H1 (cell line): ENCODE measurements at regions not wholly inside any gene's neighbourhood (a gene's known extent, or its start where the extent isn't known, plus 50 kb on each side); places are given as distances from the start of the nearest gene placed in this dataset.

Experiments used
- CTCF ChIA-PET: fragments of 300-600 bp; sonication (Branson Sonifier 250); formaldehyde crosslinking; loops from one replicate; lab custom pipeline; 2021; ENCODE audit not compliant: partially characterized antibody; lab: Charles Lee
- POLR2A ChIA-PET: fragments of 300-600 bp; sonication (Branson Sonifier 250); formaldehyde crosslinking; loops from one replicate; lab custom pipeline; 2021; ENCODE audit warnings: inconsistent platforms; ENCODE audit not compliant: partially characterized antibody; lab: Charles Lee
- DNase-seq, 2 experiments: peaks; one replicate each; pipeline versions ENCODE4 v3.0.0 to v3.0.0-alpha.2; 2010 to 2022; ENCODE audit warnings: low spot score in 2 of 2, low read depth in 1 of 2, mixed read lengths in 1 of 2
- FAIRE-seq: peaks from 2 replicates; lab custom pipeline; 2011; peaks lifted over from hg19 to GRCh38; lab: Jason Lieb, UNC
- H2AFZ ChIP-seq: 2 replicates; pipeline ENCODE4 v1.8.1; 2012; ENCODE audit warnings: low read length, inconsistent platforms
- H2AK5ac ChIP-seq: 2 replicates; pipeline ENCODE4 v1.6.1; 2013; ENCODE audit warnings: low read depth, low read length
- H2BK120ac ChIP-seq: replicated peaks from 2 replicates; pipeline ENCODE3; 2013; ENCODE audit warnings: low read depth, low read length, inconsistent platforms
- H2BK12ac ChIP-seq: 2 replicates; pipeline ENCODE4 v1.6.1; 2013; ENCODE audit warnings: low read depth, low read length
- H2BK15ac ChIP-seq: 2 replicates; pipeline ENCODE4 v1.6.1; 2013; ENCODE audit warnings: low read length
- H2BK20ac ChIP-seq: 2 replicates; pipeline ENCODE4 v1.6.1; 2013; ENCODE audit warnings: low read length
- H2BK5ac ChIP-seq: 2 replicates; pipeline ENCODE4 v1.6.1; 2013; ENCODE audit warnings: low read depth, low read length
- H3K14ac ChIP-seq: 2 replicates; pipeline ENCODE4 v1.6.1; 2013; ENCODE audit warnings: inconsistent platforms; ENCODE audit not compliant: insufficient read length
- H3K18ac ChIP-seq: 2 replicates; pipeline ENCODE4 v1.6.1; 2013; ENCODE audit warnings: low read length; ENCODE audit errors: extremely low read depth
- H3K23ac ChIP-seq: 2 replicates; pipeline ENCODE4 v1.6.1; 2013; ENCODE audit warnings: inconsistent platforms; ENCODE audit not compliant: insufficient read length
- H3K23me2 ChIP-seq: 2 replicates; pipeline ENCODE4 v1.6.1; 2013; ENCODE audit warnings: low read depth, low read length
- H3K27ac ChIP-seq: 2 replicates; pipeline ENCODE4 v1.6.1; 2011; ENCODE audit warnings: low read depth, low read length, inconsistent platforms
- H3K27me3 ChIP-seq, 4 experiments: replicated peaks in 1 of 4; 1 replicate in 1 of 4; 2 replicates in 3 of 4; pipeline versions ENCODE4 v1.6.1 to v1.8.1; 2011 to 2013; ENCODE audit warnings: low read length in 3 of 4, mild to moderate bottlenecking in 3 of 4, inconsistent platforms in 2 of 4, mixed read lengths in 2 of 4, moderate library complexity in 1 of 4; ENCODE audit not compliant: control insufficient read depth in 3 of 4, insufficient read depth in 3 of 4; ENCODE audit errors: extremely low read depth in 1 of 4
- H3K36me3 ChIP-seq, 4 experiments: 2 replicates each; pipeline versions ENCODE4 v1.6.1 to v1.8.1; 2011 to 2013; ENCODE audit warnings: mild to moderate bottlenecking in 4 of 4, low read length in 3 of 4, moderate library complexity in 2 of 4, control low read depth in 1 of 4, inconsistent platforms in 1 of 4; ENCODE audit not compliant: insufficient read depth in 4 of 4, control insufficient read depth in 2 of 4
- H3K4ac ChIP-seq: replicated peaks from 2 replicates; pipeline ENCODE3; 2013; ENCODE audit warnings: low read length, low read depth, mixed read lengths, inconsistent platforms; ENCODE audit not compliant: insufficient read length
- H3K4me1 ChIP-seq, 4 experiments: replicated peaks in 1 of 4; 1 replicate in 1 of 4; 2 replicates in 3 of 4; pipeline versions ENCODE4 v1.6.1 to v1.8.1; 2011 to 2013; ENCODE audit warnings: low read length in 3 of 4, inconsistent platforms in 2 of 4, mixed read lengths in 1 of 4; ENCODE audit not compliant: insufficient read depth in 4 of 4, control insufficient read depth in 3 of 4
- H3K4me2 ChIP-seq, 2 experiments: 2 replicates each; pipeline versions ENCODE4 v1.6.1 to v1.8.1; 2011 to 2013; ENCODE audit warnings: low read depth in 2 of 2, low read length in 2 of 2, control low read depth in 1 of 2, inconsistent platforms in 1 of 2, mild to moderate bottlenecking in 1 of 2; ENCODE audit not compliant: insufficient read depth in 1 of 2
- H3K4me3 ChIP-seq, 4 experiments: fragments of 200-600, 300-600 bp in 1 of 4; sonication (generic), shearing (Covaris generic), sonication (Bioruptor Twin) in 1 of 4; 2 replicates each; pipeline versions ENCODE4 v1.5.1 to v1.8.1; 2011 to 2016; ENCODE audit warnings: low read length in 4 of 4, low read depth in 3 of 4, control low read depth in 2 of 4, inconsistent platforms in 2 of 4, mild to moderate bottlenecking in 2 of 4, mixed read lengths in 1 of 4, moderate library complexity in 1 of 4; ENCODE audit not compliant: insufficient read depth in 2 of 4; ENCODE audit errors: extremely low read depth in 1 of 4
- H3K56ac ChIP-seq: replicated peaks from 2 replicates; pipeline ENCODE3; 2013; ENCODE audit warnings: low read depth, mild to moderate bottlenecking, mixed read lengths, low read length, inconsistent platforms; ENCODE audit not compliant: insufficient read length
- H3K79me1 ChIP-seq: 2 replicates; pipeline ENCODE4 v1.6.1; 2013; ENCODE audit warnings: low read depth, low read length, control low read depth
- H3K79me2 ChIP-seq, 2 experiments: 2 replicates each; pipeline versions ENCODE4 v1.6.1 to v1.8.1; 2012 to 2013; ENCODE audit warnings: low read length in 2 of 2, mild to moderate bottlenecking in 2 of 2, inconsistent platforms in 1 of 2; ENCODE audit not compliant: insufficient read depth in 2 of 2, control insufficient read depth in 1 of 2
- H3K9ac ChIP-seq, 4 experiments: replicated peaks in 1 of 4; 1 replicate in 1 of 4; 2 replicates in 3 of 4; pipeline versions ENCODE4 v1.6.1 to v1.8.1; 2011 to 2013; ENCODE audit warnings: low read depth in 3 of 4, low read length in 3 of 4, control low read depth in 2 of 4, mild to moderate bottlenecking in 2 of 4, moderate library complexity in 2 of 4, inconsistent platforms in 1 of 4; ENCODE audit errors: extremely low read depth in 1 of 4
- H3K9me3 ChIP-seq, 2 experiments: 2 replicates each; pipeline versions ENCODE4 v1.6.1 to v1.8.1; 2012 to 2013; ENCODE audit warnings: mild to moderate bottlenecking in 2 of 2, moderate library complexity in 2 of 2, control low read depth in 1 of 2, inconsistent platforms in 1 of 2, low read depth in 1 of 2, low read length in 1 of 2, mixed read lengths in 1 of 2; ENCODE audit not compliant: insufficient read depth in 2 of 2
- H4K20me1 ChIP-seq, 2 experiments: replicated peaks in 1 of 2; 2 replicates each; pipeline versions ENCODE3 to v1.8.1; 2011 to 2013; ENCODE audit warnings: inconsistent platforms in 2 of 2, low read length in 2 of 2, mild to moderate bottlenecking in 1 of 2; ENCODE audit not compliant: insufficient read depth in 2 of 2, control insufficient read depth in 1 of 2
- H4K5ac ChIP-seq: 2 replicates; pipeline ENCODE4 v1.6.1; 2013; ENCODE audit warnings: low read length, low read depth, mixed read lengths, inconsistent platforms; ENCODE audit not compliant: insufficient read length
- H4K8ac ChIP-seq: 2 replicates; pipeline ENCODE4 v1.8.0; 2013; ENCODE audit warnings: mild to moderate bottlenecking, moderate library complexity, low read length, inconsistent platforms; ENCODE audit not compliant: insufficient read depth; ENCODE audit errors: extremely low read depth
- H4K91ac ChIP-seq: replicated peaks from 2 replicates; pipeline ENCODE3; 2013; ENCODE audit warnings: low read length, mixed read lengths, inconsistent platforms; ENCODE audit not compliant: insufficient read length
- BCL11A ChIP-seq, 2 experiments: IDR thresholded peaks; one replicate each; pipeline ENCODE4 v1.6.1; 2011; ENCODE audit warnings: low read depth in 2 of 2, low read length in 2 of 2, mild to moderate bottlenecking in 2 of 2
- CEBPB ChIP-seq: IDR thresholded peaks from 2 replicates; pipeline ENCODE4 v1.6.1; 2012; ENCODE audit warnings: low read depth, low read length
- CHD1 ChIP-seq: IDR thresholded peaks from 2 replicates; pipeline ENCODE4 v1.6.1; 2012; ENCODE audit warnings: low read depth, low read length, improper control_type of control experiment
- CTBP2 ChIP-seq: IDR thresholded peaks from 2 replicates; pipeline ENCODE4 v1.7.0; 2011; ENCODE audit warnings: borderline replicate concordance, mild to moderate bottlenecking, moderate library complexity, mixed read lengths, low read length; ENCODE audit not compliant: insufficient read depth, insufficient read length
- EP300 ChIP-seq, 2 experiments: IDR thresholded peaks; 1 replicate in 1 of 2; 2 replicates in 1 of 2; pipeline ENCODE4 v1.6.1; 2011 to 2012; ENCODE audit warnings: low read depth in 2 of 2, low read length in 2 of 2, mild to moderate bottlenecking in 2 of 2, borderline replicate concordance in 1 of 2, inconsistent platforms in 1 of 2, moderate library complexity in 1 of 2
- HDAC2 ChIP-seq, 2 experiments: fragments of 300-600 bp in 1 of 2; sonication (generic) in 1 of 2; IDR thresholded peaks; 2 replicates each; pipeline ENCODE4 v1.6.1; 2011 to 2012; ENCODE audit warnings: low read depth in 2 of 2, low read length in 2 of 2, mild to moderate bottlenecking in 2 of 2, moderate library complexity in 2 of 2, borderline replicate concordance in 1 of 2, inconsistent platforms in 1 of 2
- HDAC6 ChIP-seq: IDR thresholded peaks from one replicate; pipeline ENCODE4 v1.7.1; 2012; ENCODE audit warnings: low read depth, mild to moderate bottlenecking, inconsistent platforms, low read length, moderate library complexity
- JUN ChIP-seq: IDR thresholded peaks from 2 replicates; pipeline ENCODE4 v1.6.1; 2011; ENCODE audit warnings: low read depth, mild to moderate bottlenecking, improper control_type of control experiment, low read length
- RNF2 ChIP-seq: fragments of 200-900, 300-1000 bp; sonication (generic); IDR thresholded peaks from 2 replicates; pipeline ENCODE4 v1.7.1; 2016; ENCODE audit warnings: borderline replicate concordance, low read depth, mild to moderate bottlenecking, antibody characterized with exemption, low read length; ENCODE audit not compliant: poor library complexity, severe bottlenecking; ENCODE audit errors: missing control alignments
- TBP ChIP-seq: IDR thresholded peaks from 2 replicates; pipeline ENCODE4 v1.6.1; 2011; ENCODE audit warnings: low read depth, low read length, improper control_type of control experiment
- WGBS, 2 experiments: shearing (Covaris generic) in 1 of 2; methylation state at CpG; one replicate each; pipeline versions ENCODE4 v1.1.6 to v1.1.7; 2013 to 2015; ENCODE audit warnings: low lambda C conversion rate in 2 of 2, mixed read lengths in 2 of 2, inconsistent platforms in 1 of 2, low coverage in 1 of 2, missing lambda C conversion rate in 1 of 2; ENCODE audit not compliant: insufficient replicate concordance in 2 of 2, insufficient coverage in 1 of 2, insufficient read length in 1 of 2; ENCODE audit errors: extremely low coverage in 1 of 2, missing lambda C conversion rate in 1 of 2; 5-methylcytosine and 5-hydroxymethylcytosine counted together
- TF ChIP-seq, protein P1 (sequence below), 3 experiments: IDR thresholded peaks; 1 replicate in 2 of 3; 2 replicates in 1 of 3; pipeline versions ENCODE4 v1.5.1 to v1.6.1; 2011; ENCODE audit warnings: low read length in 3 of 3, mild to moderate bottlenecking in 3 of 3, inconsistent platforms in 2 of 3, low read depth in 1 of 3, moderate library complexity in 1 of 3; ENCODE audit not compliant: insufficient read depth in 1 of 3; ENCODE audit errors: control extremely low read depth in 1 of 3

DNA sequence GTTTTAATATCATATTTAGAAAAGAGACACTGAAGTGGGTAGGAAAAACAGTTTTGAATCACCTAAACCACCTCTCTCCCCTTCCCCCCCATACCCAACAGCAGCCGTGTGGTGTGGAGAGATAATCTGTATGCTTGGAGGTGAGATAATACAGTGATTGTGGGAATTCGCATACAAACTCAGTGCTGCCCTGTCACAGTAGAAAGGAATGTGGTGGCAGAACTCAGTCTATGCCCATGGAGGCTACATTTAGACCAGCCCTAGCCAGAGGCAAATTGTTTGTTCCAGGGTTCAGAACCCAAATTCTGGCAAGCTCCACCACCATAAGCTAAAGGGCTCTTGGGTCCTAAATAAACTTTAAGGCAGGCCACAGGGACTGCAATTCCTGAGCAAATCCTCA is 827.0 kb downstream of the C12orf50 start:
- H3K4me2 ChIP-seq = no peak overlapping the region
- H2BK12ac ChIP-seq = no peak overlapping the region
- no peaks in the 10 kb centered on the region for H3K36me3 ChIP-seq
- H3K79me2 ChIP-seq = no peaks in the 10 kb centered on the region
- DNase-seq (no peak), FAIRE-seq (no peak)
- no peaks in the 10 kb centered on the region for H3K4me1 ChIP-seq
- H3K79me1 ChIP-seq = no peaks in the 10 kb centered on the region
- peak overlapping the region; percentile 46; the same call in 1 of the 2 replicates for H2AFZ ChIP-seq
- H3K56ac ChIP-seq = no peak overlapping the region
- H3K23ac ChIP-seq = no peak overlapping the region
- H3K9ac ChIP-seq = no peak overlapping the region
- H3K23me2 ChIP-seq = no peaks in the 10 kb centered on the region
- no peak overlapping the region for H3K27ac ChIP-seq
- H2AK5ac ChIP-seq = no peak overlapping the region
- H3K4me3 ChIP-seq = no peak overlapping the region
- no peak overlapping the region for H3K4ac ChIP-seq
- WGBS, 2 experiments = 88% methylated on average over 2 of the region's 2 CpGs; no CpG with 5 or more reads in 1 of the 2 experiments
- no peaks in the 10 kb centered on the region for H4K20me1 ChIP-seq
- H2BK5ac ChIP-seq = no peak overlapping the region
- no peak overlapping the region for H4K8ac ChIP-seq
- H2BK120ac ChIP-seq = no peak overlapping the region
- H3K27me3 ChIP-seq = peaks cover 0 to 1% (median 0%) of the 10 kb centered on the region in 4 experiments; a peak in 1 of 7 replicates
- TF ChIP-seq JUN (no peak), EP300 (IDR thresholded peaks at IDR 0.05; ENCODE audit: borderline replicate concordance in 1 of 2, low read depth in 2 of 2, low read length in 2 of 2) (no peak), CEBPB (no peak), BCL11A (IDR thresholded peaks at IDR 0.05; ENCODE audit: low read depth in 2 of 2, low read length in 2 of 2) (no peak), RNF2 (no peak), TBP (no peak), HDAC2 (IDR thresholded peaks at IDR 0.05; ENCODE audit: borderline replicate concordance in 1 of 2, low read depth in 2 of 2, low read length in 2 of 2) (no peak), CTBP2 (no peak), HDAC6 (no peak), CHD1 (no peak)
- TF ChIP-seq, protein P1, sequence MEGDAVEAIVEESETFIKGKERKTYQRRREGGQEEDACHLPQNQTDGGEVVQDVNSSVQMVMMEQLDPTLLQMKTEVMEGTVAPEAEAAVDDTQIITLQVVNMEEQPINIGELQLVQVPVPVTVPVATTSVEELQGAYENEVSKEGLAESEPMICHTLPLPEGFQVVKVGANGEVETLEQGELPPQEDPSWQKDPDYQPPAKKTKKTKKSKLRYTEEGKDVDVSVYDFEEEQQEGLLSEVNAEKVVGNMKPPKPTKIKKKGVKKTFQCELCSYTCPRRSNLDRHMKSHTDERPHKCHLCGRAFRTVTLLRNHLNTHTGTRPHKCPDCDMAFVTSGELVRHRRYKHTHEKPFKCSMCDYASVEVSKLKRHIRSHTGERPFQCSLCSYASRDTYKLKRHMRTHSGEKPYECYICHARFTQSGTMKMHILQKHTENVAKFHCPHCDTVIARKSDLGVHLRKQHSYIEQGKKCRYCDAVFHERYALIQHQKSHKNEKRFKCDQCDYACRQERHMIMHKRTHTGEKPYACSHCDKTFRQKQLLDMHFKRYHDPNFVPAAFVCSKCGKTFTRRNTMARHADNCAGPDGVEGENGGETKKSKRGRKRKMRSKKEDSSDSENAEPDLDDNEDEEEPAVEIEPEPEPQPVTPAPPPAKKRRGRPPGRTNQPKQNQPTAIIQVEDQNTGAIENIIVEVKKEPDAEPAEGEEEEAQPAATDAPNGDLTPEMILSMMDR (IDR thresholded peaks at IDR 0.05; ENCODE audit: control extremely low read depth in 1 of 3, insufficient read depth in 1 of 3, low read depth in 1 of 3, low read length in 3 of 3) = no peak
- H4K91ac ChIP-seq = no peak overlapping the region
- no peak overlapping the region for H4K5ac ChIP-seq
- H2BK15ac ChIP-seq = no peak overlapping the region
- H3K18ac ChIP-seq = no peak overlapping the region
- no peak overlapping the region for H3K14ac ChIP-seq
- no peak overlapping the region for H2BK20ac ChIP-seq
- CTCF ChIA-PET = no interaction called here
- POLR2A ChIA-PET = no interaction called here
- H3K9me3 ChIP-seq = no peaks in the 10 kb centered on the region
